Spinal cord (tissue), 9 donors: ENCODE measurements at regions not wholly inside any gene's neighbourhood (a gene's known extent, or its start where the extent isn't known, plus 50 kb on each side); places are given as distances from the start of the nearest gene placed in this dataset.
A peak's percentile ranks its signal among the peaks of the same experiment; 100 is the strongest.

Experiments used
- DNase-seq, 6 donors: peaks; one replicate each; pipeline versions ENCODE4 v3.0.0 to v3.0.0-alpha.2; 2013 to 2015; ENCODE audit warnings: low spot score in 6 of 6, low read depth in 4 of 6
- H3K27ac ChIP-seq: one replicate; pipeline ENCODE4 v1.5.1; 2013; ENCODE audit warnings: low read depth, low read length, control low read depth
- H3K27me3 ChIP-seq: one replicate; pipeline ENCODE4 v1.6.1; 2013; ENCODE audit warnings: low read length; ENCODE audit not compliant: control insufficient read depth, insufficient read depth
- H3K36me3 ChIP-seq: one replicate; pipeline ENCODE4 v1.6.1; 2013; ENCODE audit warnings: low read length; ENCODE audit not compliant: control insufficient read depth, insufficient read depth
- H3K4me1 ChIP-seq: one replicate; pipeline ENCODE4 v1.6.1; 2013; ENCODE audit warnings: low read length; ENCODE audit not compliant: control insufficient read depth, insufficient read depth
- H3K4me3 ChIP-seq: one replicate; pipeline ENCODE4 v1.5.1; 2013; ENCODE audit warnings: low read depth, low read length, control low read depth
- H3K9me3 ChIP-seq: one replicate; pipeline ENCODE4 v1.6.1; 2013; ENCODE audit warnings: low read length; ENCODE audit not compliant: control insufficient read depth, insufficient read depth
- WGBS: methylation state at CpG from one replicate; pipeline ENCODE4 v1.1.5; 2013; ENCODE audit warnings: missing lambda C conversion rate; ENCODE audit not compliant: insufficient coverage; 5-methylcytosine and 5-hydroxymethylcytosine counted together
- donor health status: healthy.

GRCh38 chr6:19415605-19416326, 421.4 kb upstream of the ID4 start:
- H3K36me3 ChIP-seq: no peaks in the 10 kb centered on the region
- 100% methylated on average over 1 of the region's 4 CpGs for WGBS
- no peak for DNase-seq
- H3K27me3 ChIP-seq: no peaks in the 10 kb centered on the region
- no peak overlapping the region for H3K4me3 ChIP-seq
- H3K9me3 ChIP-seq: no peaks in the 10 kb centered on the region
- H3K27ac ChIP-seq: no peak overlapping the region
- H3K4me1 ChIP-seq: no peaks in the 10 kb centered on the region

GRCh38 chr6:19416811-19417210, 420.4 kb upstream of the ID4 start:
- H3K4me1 ChIP-seq: no peaks in the 10 kb centered on the region
- no peaks in the 10 kb centered on the region for H3K9me3 ChIP-seq
- no peak overlapping the region for H3K27ac ChIP-seq
- DNase-seq: no peak
- H3K27me3 ChIP-seq: no peaks in the 10 kb centered on the region
- H3K4me3 ChIP-seq: no peak overlapping the region
- H3K36me3 ChIP-seq: no peaks in the 10 kb centered on the region

DNA sequence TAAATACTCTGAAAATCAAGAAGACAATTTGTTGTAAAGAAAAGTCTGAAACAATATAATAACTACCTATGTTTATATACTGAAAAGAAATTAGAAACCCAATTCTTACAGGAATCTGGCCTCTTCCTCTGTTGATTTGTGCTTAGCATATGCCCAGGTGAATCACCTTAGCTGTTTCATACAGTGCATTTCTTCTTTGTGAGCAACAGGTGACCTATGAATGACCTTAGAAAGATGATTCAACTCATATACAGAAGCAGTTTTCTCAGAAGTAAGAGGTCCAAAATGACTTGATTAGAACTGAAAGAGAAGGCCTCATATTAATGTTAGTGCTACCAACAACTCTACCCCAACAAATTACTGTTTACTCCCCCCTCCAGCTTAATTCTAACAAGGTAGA, 419.5 kb upstream of the ID4 start:
- Histone ChIP-seq H3K36me3 (no peaks in the 10 kb centered on the region), H3K4me3 (no peak overlapping the region), H3K27ac (no peak overlapping the region), H3K9me3 (no peaks in the 10 kb centered on the region), H3K4me1 (no peaks in the 10 kb centered on the region), H3K27me3 (no peaks in the 10 kb centered on the region)
- DNase-seq: no peak

GRCh38 chr6:19424853-19425252, 412.3 kb upstream of the ID4 start:
- no peaks in the 10 kb centered on the region for H3K27me3 ChIP-seq
- H3K4me3 ChIP-seq: no peak overlapping the region
- no peaks in the 10 kb centered on the region for H3K36me3 ChIP-seq
- no peaks in the 10 kb centered on the region for H3K4me1 ChIP-seq
- DNase-seq: no peak
- no peak overlapping the region for H3K27ac ChIP-seq
- 20% methylated on average over 1 of the region's 2 CpGs for WGBS
- H3K9me3 ChIP-seq: no peaks in the 10 kb centered on the region

DNA sequence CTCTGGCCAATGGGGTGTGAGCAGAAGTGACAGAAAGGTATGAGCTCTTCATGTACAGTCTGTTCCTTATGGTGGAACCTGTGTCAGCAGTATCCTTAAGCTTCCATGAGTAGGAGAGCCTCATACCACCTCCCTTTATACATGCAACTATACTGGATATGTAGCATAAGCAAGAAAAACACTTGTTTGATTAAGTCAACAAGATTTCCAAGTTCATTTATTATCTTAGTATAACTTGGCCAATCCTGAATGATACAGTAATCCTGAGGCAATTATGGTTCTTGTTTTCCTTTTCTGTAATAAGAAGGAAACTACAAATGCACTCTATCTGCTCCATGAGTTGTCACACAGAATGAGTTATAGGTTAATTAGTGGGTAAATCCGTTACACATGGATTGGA, 409.6 kb upstream of the ID4 start:
- DNase-seq: no peak

DNA sequence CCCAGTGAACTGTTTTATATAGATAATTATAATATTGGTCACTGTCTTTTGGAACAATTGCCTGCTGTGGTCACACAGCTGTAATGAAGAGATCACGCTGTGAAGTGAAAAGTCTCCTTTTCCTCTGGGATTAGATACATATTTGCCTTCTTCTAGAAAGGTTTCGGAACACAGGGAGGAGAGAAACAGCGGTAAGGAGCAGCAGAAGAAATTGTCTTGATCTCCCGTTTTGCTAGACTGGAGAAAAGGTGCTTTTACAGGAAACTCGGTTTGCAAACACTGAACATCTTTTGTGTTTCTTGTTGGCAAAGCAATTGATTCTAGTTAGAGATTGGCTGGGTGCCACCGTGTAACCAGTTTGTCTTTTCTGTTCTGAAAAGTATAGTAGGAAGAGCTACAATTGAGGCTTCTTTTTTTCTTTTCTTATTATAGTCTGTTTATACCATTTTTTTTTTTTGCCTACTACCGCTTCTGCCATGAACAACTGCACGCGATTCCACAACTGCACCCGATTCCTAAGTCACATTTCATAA, 404.1 kb upstream of the ID4 start:
- H3K36me3 ChIP-seq: no peaks in the 10 kb centered on the region
- peak overlapping the region; percentile 52 for H3K27ac ChIP-seq
- peak in 3 of 6 donors; percentile 47 to 86 (median 79) for DNase-seq
- 32% methylated on average over 5 of the region's 10 CpGs for WGBS
- no peaks in the 10 kb centered on the region for H3K9me3 ChIP-seq
- no peaks in the 10 kb centered on the region for H3K27me3 ChIP-seq
- H3K4me3 ChIP-seq: no peak overlapping the region
- no peaks in the 10 kb centered on the region for H3K4me1 ChIP-seq

More for the DNA sequence above, 409.6 kb upstream of the ID4 start:
- Histone ChIP-seq H3K27ac (no peak overlapping the region), H3K9me3 (no peaks in the 10 kb centered on the region), H3K4me3 (no peak overlapping the region), H3K36me3 (no peaks in the 10 kb centered on the region), H3K4me1 (no peaks in the 10 kb centered on the region), H3K27me3 (no peaks in the 10 kb centered on the region)
- no CpG with 5 or more reads among the region's 1 CpG for WGBS

DNA sequence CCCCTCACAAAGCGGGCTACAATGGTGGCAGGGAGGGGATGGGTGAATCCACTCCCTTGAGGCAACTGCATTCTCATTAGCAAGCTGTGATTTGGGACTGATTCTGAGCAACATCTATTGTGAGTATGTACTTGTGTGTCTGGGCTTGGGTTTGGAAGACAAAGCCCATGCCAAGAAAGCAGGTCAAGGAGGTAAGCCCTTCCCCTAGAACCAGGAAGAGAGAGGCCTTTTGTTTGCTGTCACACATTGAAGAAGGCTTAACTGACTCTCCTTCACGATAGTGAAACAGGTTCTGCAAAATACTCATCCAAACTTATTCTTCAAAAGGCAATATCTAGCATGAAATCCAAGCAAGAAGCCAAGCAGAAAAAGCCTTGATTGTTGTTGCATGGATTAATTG, 403.1 kb upstream of the ID4 start:
- no peaks in the 10 kb centered on the region for H3K9me3 ChIP-seq
- WGBS: no CpG with 5 or more reads among the region's 2 CpGs
- no peak overlapping the region for H3K4me3 ChIP-seq
- no peaks in the 10 kb centered on the region for H3K36me3 ChIP-seq
- H3K27me3 ChIP-seq: no peaks in the 10 kb centered on the region
- peaks cover 4% of the 10 kb centered on the region for H3K4me1 ChIP-seq
- H3K27ac ChIP-seq: no peak overlapping the region
- DNase-seq: no peak

- Histone ChIP-seq H3K4me1 (peaks cover 4% of the 10 kb centered on the region), H3K4me3 (no peak overlapping the region), H3K27ac (no peak overlapping the region), H3K27me3 (no peaks in the 10 kb centered on the region), H3K36me3 (no peaks in the 10 kb centered on the region), H3K9me3 (no peaks in the 10 kb centered on the region)
- DNase-seq: no peak
- WGBS: no CpG with 5 or more reads among the region's 3 CpGs
These were observed 401.4 kb upstream of the ID4 start for GRCh38 chr6:19435755-19436154.

- 57% methylated on average over 7 of the region's 8 CpGs for WGBS
- Histone ChIP-seq H3K27me3 (no peaks in the 10 kb centered on the region), H3K27ac (no peak overlapping the region), H3K4me1 (peaks cover 4% of the 10 kb centered on the region), H3K4me3 (no peak overlapping the region), H3K9me3 (no peaks in the 10 kb centered on the region), H3K36me3 (no peaks in the 10 kb centered on the region)
- DNase-seq: peak in 2 of 6 donors; percentile 47 to 58
These were observed 398.4 kb upstream of the ID4 start for GRCh38 chr6:19438566-19439353.

- Histone ChIP-seq H3K4me3 (no peak overlapping the region), H3K36me3 (no peaks in the 10 kb centered on the region), H3K27ac (no peak overlapping the region), H3K4me1 (peaks cover 4% of the 10 kb centered on the region), H3K9me3 (no peaks in the 10 kb centered on the region), H3K27me3 (no peaks in the 10 kb centered on the region)
- no CpG with 5 or more reads among the region's 3 CpGs for WGBS
- peak in 1 of 6 donors; percentile 87 for DNase-seq
These were observed 396.6 kb upstream of the ID4 start for GRCh38 chr6:19440531-19440930.
